IMR-90 (cell line): ENCODE measurements at regions not wholly inside any gene's neighbourhood (a gene's known extent, or its start where the extent isn't known, plus 50 kb on each side); places are given as distances from the start of the nearest gene placed in this dataset.

Experiments used
- ATAC-seq: fragments of 200-7000 bp; cut with Tn5 transposase; 2 replicates; pipeline ENCODE4 v1.9.1; 2020; ENCODE audit warnings: low read depth, mild to moderate bottlenecking, moderate library complexity
- BruUV-seq: library from RNA; stranded (reverse); fragments of 400-500 nt; replicated peaks from 2 replicates; lab custom pipeline; 2021; lab: Mats Ljungman, UMichigan
- CTCF ChIA-PET: fragments of 300-600 bp; formaldehyde crosslinking; extraction: SDS; loops from one replicate; lab custom pipeline; 2021; ENCODE audit warnings: antibody characterized with exemption; lab: Yijun Ruan, JAX
- POLR2A ChIA-PET: fragments of 300-600 bp; sonication (Branson Sonifier 250); formaldehyde crosslinking; loops from one replicate; lab custom pipeline; 2022; ENCODE audit warnings: antibody characterized with exemption; ENCODE audit not compliant: unreplicated experiment; lab: Charles Lee
- DNase-seq: peaks from one replicate; pipeline ENCODE4 v3.0.0; 2013
- H2AFZ ChIP-seq: replicated peaks from 2 replicates; pipeline ENCODE3; 2013; ENCODE audit warnings: low read length, mild to moderate bottlenecking; ENCODE audit not compliant: poor library complexity
- H2AK5ac ChIP-seq: 2 replicates; pipeline ENCODE4 v1.6.1; 2013; ENCODE audit warnings: low read depth, low read length, inconsistent platforms
- H2AK9ac ChIP-seq: replicated peaks from 2 replicates; pipeline ENCODE3; 2013; ENCODE audit warnings: mild to moderate bottlenecking, low read depth, low read length, moderate library complexity; ENCODE audit not compliant: poor library complexity
- H2BK120ac ChIP-seq: 2 replicates; pipeline ENCODE4 v1.6.1; 2013; ENCODE audit warnings: low read depth, low read length, inconsistent platforms
- H2BK15ac ChIP-seq: 3 replicates; pipeline ENCODE4 v1.6.1; 2013; ENCODE audit warnings: low read depth, low read length, inconsistent platforms
- H2BK20ac ChIP-seq: 2 replicates; pipeline ENCODE4 v1.6.1; 2013; ENCODE audit warnings: low read depth, mild to moderate bottlenecking, inconsistent platforms, low read length, moderate library complexity
- H2BK5ac ChIP-seq: 2 replicates; pipeline ENCODE4 v1.6.1; 2013; ENCODE audit warnings: mild to moderate bottlenecking, low read depth, low read length, inconsistent platforms; ENCODE audit not compliant: poor library complexity, severe bottlenecking
- H3K14ac ChIP-seq: replicated peaks from 2 replicates; pipeline ENCODE4 v1.6.1; 2013; ENCODE audit warnings: low read depth, low read length, inconsistent platforms
- H3K18ac ChIP-seq: 2 replicates; pipeline ENCODE4 v1.6.1; 2013; ENCODE audit warnings: low read depth, low read length, control low read depth
- H3K23ac ChIP-seq: 2 replicates; pipeline ENCODE4 v1.6.1; 2013; ENCODE audit warnings: low read depth, low read length, inconsistent platforms
- H3K27ac ChIP-seq: 2 replicates; pipeline ENCODE4 v1.5.1; 2013; ENCODE audit warnings: mild to moderate bottlenecking, control low read depth, low read length; ENCODE audit not compliant: insufficient read depth
- H3K27me3 ChIP-seq: 2 replicates; pipeline ENCODE4 v1.6.1; 2013; ENCODE audit warnings: low read length; ENCODE audit not compliant: control insufficient read depth, insufficient read depth
- H3K36me3 ChIP-seq: 2 replicates; pipeline ENCODE4 v1.6.1; 2013; ENCODE audit warnings: low read length, mixed read lengths; ENCODE audit not compliant: control insufficient read depth, insufficient read depth
- H3K4ac ChIP-seq: 2 replicates; pipeline ENCODE4 v1.6.1; 2013; ENCODE audit warnings: low read depth, low read length, inconsistent platforms
- H3K4me1 ChIP-seq: 2 replicates; pipeline ENCODE4 v1.6.1; 2013; ENCODE audit warnings: low read length, mixed read lengths; ENCODE audit not compliant: control insufficient read depth, insufficient read depth
- H3K4me2 ChIP-seq: 2 replicates; pipeline ENCODE4 v1.6.1; 2013; ENCODE audit warnings: low read depth, mild to moderate bottlenecking, control low read depth, low read length, moderate library complexity
- H3K4me3 ChIP-seq: 2 replicates; pipeline ENCODE4 v1.5.1; 2013; ENCODE audit warnings: low read depth, mild to moderate bottlenecking, control low read depth, low read length, moderate library complexity; ENCODE audit not compliant: insufficient read depth
- H3K56ac ChIP-seq: 2 replicates; pipeline ENCODE4 v1.6.1; 2013; ENCODE audit warnings: low read length, inconsistent platforms; ENCODE audit not compliant: insufficient read depth; ENCODE audit errors: extremely low read depth
- H3K79me1 ChIP-seq, 2 experiments: 2 replicates each; pipeline ENCODE4 v1.6.1; 2013; ENCODE audit warnings: low read length in 2 of 2, inconsistent platforms in 1 of 2, low read depth in 1 of 2
- H3K9ac ChIP-seq: 2 replicates; pipeline ENCODE4 v1.6.1; 2013; ENCODE audit warnings: low read depth, low read length, control low read depth
- H3K9me1 ChIP-seq: 2 replicates; pipeline ENCODE4 v1.6.1; 2013; ENCODE audit warnings: low read length, inconsistent platforms; ENCODE audit not compliant: insufficient read depth
- H3K9me3 ChIP-seq: 2 replicates; pipeline ENCODE4 v1.6.1; 2013; ENCODE audit warnings: low read length; ENCODE audit not compliant: control insufficient read depth, insufficient read depth
- H4K20me1 ChIP-seq: 2 replicates; pipeline ENCODE4 v1.6.1; 2013; ENCODE audit warnings: low read length, inconsistent platforms; ENCODE audit not compliant: insufficient read depth
- H4K5ac ChIP-seq: 2 replicates; pipeline ENCODE4 v1.6.1; 2013; ENCODE audit warnings: mild to moderate bottlenecking, low read depth, low read length, control low read depth
- H4K8ac ChIP-seq, 2 experiments: 2 replicates each; pipeline ENCODE4 v1.6.1; 2013; ENCODE audit warnings: low read depth in 2 of 2, low read length in 2 of 2, control low read depth in 1 of 2, inconsistent platforms in 1 of 2
- H4K91ac ChIP-seq: 2 replicates; pipeline ENCODE4 v1.6.1; 2013; ENCODE audit warnings: low read depth, low read length, inconsistent platforms; ENCODE audit not compliant: insufficient read depth
- BHLHE40 ChIP-seq: fragments of 150-350 bp; IDR thresholded peaks from 2 replicates; pipeline ENCODE4 v1.6.1; 2016; ENCODE audit warnings: mild to moderate bottlenecking, low read depth, low read length
- CEBPB ChIP-seq: IDR thresholded peaks from 2 replicates; pipeline ENCODE4 v1.6.1; 2012; ENCODE audit warnings: low read depth, low read length, improper control_type of control experiment
- MAFK ChIP-seq: IDR thresholded peaks from 2 replicates; pipeline ENCODE4 v1.6.1; 2012; ENCODE audit warnings: low read depth, low read length, improper control_type of control experiment
- MAZ ChIP-seq: IDR thresholded peaks from 2 replicates; pipeline ENCODE4 v1.6.1; 2012; ENCODE audit warnings: low read depth, mild to moderate bottlenecking, low read length, improper control_type of control experiment, moderate library complexity, borderline replicate concordance
- MXI1 ChIP-seq: IDR thresholded peaks from 2 replicates; pipeline ENCODE4 v1.6.1; 2012; ENCODE audit warnings: low read depth, mild to moderate bottlenecking, low read length, moderate library complexity, borderline replicate concordance
- NFE2L2 ChIP-seq: fragments of 150-350 bp; IDR thresholded peaks from 2 replicates; pipeline ENCODE4 v1.6.1; 2016; ENCODE audit warnings: low read depth, mild to moderate bottlenecking, low read length
- POLR2A ChIP-seq: IDR thresholded peaks from 2 replicates; pipeline ENCODE4 v1.6.1; 2012; ENCODE audit warnings: mild to moderate bottlenecking, low read depth, low read length
- RAD21 ChIP-seq: IDR thresholded peaks from 2 replicates; pipeline ENCODE4 v1.6.1; 2012; ENCODE audit warnings: low read length, improper control_type of control experiment
- RCOR1 ChIP-seq: IDR thresholded peaks from 2 replicates; pipeline ENCODE4 v1.6.1; 2012; ENCODE audit warnings: mild to moderate bottlenecking, low read length, improper control_type of control experiment; ENCODE audit not compliant: insufficient replicate concordance
- RFX5 ChIP-seq: IDR thresholded peaks from 2 replicates; pipeline ENCODE4 v1.8.0; 2012; ENCODE audit warnings: low read depth, mild to moderate bottlenecking, low read length, moderate library complexity
- SMC3 ChIP-seq: fragments of 150-350 bp; IDR thresholded peaks from 2 replicates; pipeline ENCODE4 v1.6.1; 2016; ENCODE audit warnings: low read depth, mild to moderate bottlenecking, antibody characterized with exemption, low read length, moderate library complexity
- WGBS, 2 experiments: methylation state at CpG; one replicate each; pipeline versions ENCODE4 v1.1.5 to v1.1.7; 2013; ENCODE audit warnings: missing lambda C conversion rate in 2 of 2; ENCODE audit not compliant: insufficient read length in 1 of 2; ENCODE audit errors: extremely low coverage in 2 of 2; 5-methylcytosine and 5-hydroxymethylcytosine counted together
- dilution Hi-C: fragments of 300-500 bp; cut with HindIII; formaldehyde crosslinking; loops from one replicate; pipeline ENCODE4 v1.14.3; 2018; ENCODE audit warnings: low sequenced_read_pairs; ENCODE audit not compliant: unreplicated experiment
- in situ Hi-C: fragments of 300-500 bp; cut with MboI; formaldehyde crosslinking; loops from 3 replicates; pipeline ENCODE4 v1.14.3; 2019; ENCODE audit warnings: low sequenced_read_pairs, inconsistent platforms, mixed read lengths
- intact Hi-C: fragments of 100-400 bp; cut with micrococcal nuclease; formaldehyde crosslinking; loops from 2 replicates; pipeline ENCODE4 v1.10.0; 2022
- TF ChIP-seq, protein P1 (sequence below): fragments of 150-350 bp; IDR thresholded peaks from 2 replicates; pipeline ENCODE4 v1.6.1; 2016; ENCODE audit warnings: low read depth, mild to moderate bottlenecking, low read length, moderate library complexity, borderline replicate concordance
- TF ChIP-seq, protein P2 (sequence below): fragments of 150-350 bp; IDR thresholded peaks from 2 replicates; pipeline ENCODE4 v1.6.1; 2017; ENCODE audit warnings: mild to moderate bottlenecking, antibody characterized with exemption, low read length, low read depth
- TF ChIP-seq, protein P3 (sequence below): conservative IDR thresholded peaks from 2 replicates; pipeline ENCODE4 v1.5.1; 2012; ENCODE audit warnings: mild to moderate bottlenecking, low read depth, low read length, improper control_type of control experiment

DNA sequence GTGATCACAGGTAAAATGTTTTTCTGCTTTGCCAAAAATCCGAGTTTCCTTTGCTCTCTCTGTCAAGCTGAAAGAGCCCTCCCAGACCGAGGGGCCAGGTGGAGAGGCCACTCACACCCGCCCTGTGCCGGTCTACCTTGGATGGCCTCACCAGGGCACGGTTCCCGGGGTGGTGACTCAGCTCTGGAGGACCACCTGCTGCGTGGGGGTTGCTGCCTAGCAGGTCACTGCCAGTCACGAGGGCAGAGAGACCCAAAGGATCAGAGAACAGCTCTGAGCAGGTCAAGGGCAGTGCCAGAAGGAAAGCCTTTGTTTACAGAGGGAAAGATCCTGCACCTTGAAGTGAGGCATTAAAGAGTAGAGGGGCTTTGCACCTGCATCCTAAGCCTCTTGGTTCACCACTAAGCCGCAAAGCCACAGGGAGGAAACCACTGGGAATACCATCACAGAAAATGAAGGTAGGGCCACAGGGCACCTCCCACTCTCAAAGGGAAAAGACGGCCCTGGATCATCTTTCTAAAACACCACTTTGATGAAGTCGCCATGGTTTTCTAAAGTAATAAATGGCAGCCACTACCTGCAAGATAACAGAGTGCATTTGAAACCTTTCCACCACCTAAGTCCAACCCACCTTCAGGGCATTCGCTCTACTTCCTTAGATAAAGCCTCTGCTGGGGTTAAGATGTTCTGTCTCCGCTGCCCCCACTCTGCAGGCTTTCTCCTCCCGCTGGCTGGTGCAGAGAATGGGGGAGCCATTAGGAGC is 160.3 kb upstream of the KLF14 start:
- H4K8ac ChIP-seq = peak overlapping the region in 1 of 2 experiments; percentile 37; a peak in 3 of 4 replicates
- H3K27me3 ChIP-seq = no peaks in the 10 kb centered on the region
- H4K5ac ChIP-seq = peak overlapping the region; percentile 17
- no TSS peak for BruUV-seq
- no peak overlapping the region for H2BK15ac ChIP-seq
- peaks cover 94% of the 10 kb centered on the region for H4K20me1 ChIP-seq
- H3K56ac ChIP-seq = no peak overlapping the region
- peak overlapping the region; percentile 51; the same call in 1 of the 2 replicates for H3K18ac ChIP-seq
- H2BK20ac ChIP-seq = peak overlapping the region; percentile 50
- peaks cover 4 to 32% of the 10 kb centered on the region in 2 experiments; a peak in 3 of 4 replicates for H3K79me1 ChIP-seq
- H3K4me2 ChIP-seq = peak overlapping the region; percentile 50; the same call in 1 of the 2 replicates
- H3K9ac ChIP-seq = peak overlapping the region; percentile 16
- H3K4me1 ChIP-seq = peaks cover 48% of the 10 kb centered on the region
- H4K91ac ChIP-seq = peak overlapping the region; percentile 66
- ChIA-PET POLR2A (no interaction called here), CTCF (no interaction called here)
- peak overlapping the region; percentile 12; the same call in 1 of the 2 replicates for H2BK120ac ChIP-seq
- ATAC-seq (0 out of 2 replicates have a peak, but pooled peaks have one; percentile 4), DNase-seq (peak; percentile 78)
- H3K9me3 ChIP-seq = no peaks in the 10 kb centered on the region
- dilution Hi-C loops (no loop called here), intact Hi-C loops (no loop called here), in situ Hi-C loops (no loop called here)
- H3K9me1 ChIP-seq = peaks cover 12% of the 10 kb centered on the region
- H2BK5ac ChIP-seq = peak overlapping the region; percentile 85
- H2AK5ac ChIP-seq = peak overlapping the region; percentile 40; the same call in 1 of the 2 replicates
- H3K4me3 ChIP-seq = no peak overlapping the region
- H3K14ac ChIP-seq = peak overlapping the region; percentile 90; the same call in 1 of the 2 replicates
- peak overlapping the region; percentile 78 for H3K4ac ChIP-seq
- H3K27ac ChIP-seq = peak overlapping the region; percentile 72
- WGBS, 2 experiments = 41% methylated on average over 3 of the region's 14 CpGs; no CpG with 5 or more reads in 1 of the 2 experiments
- H2AFZ ChIP-seq = no peak overlapping the region
- peaks cover 60% of the 10 kb centered on the region for H3K36me3 ChIP-seq
- peak overlapping the region; percentile 14 for H3K23ac ChIP-seq
- H2AK9ac ChIP-seq = peak overlapping the region; percentile 73
- TF ChIP-seq, protein P1, sequence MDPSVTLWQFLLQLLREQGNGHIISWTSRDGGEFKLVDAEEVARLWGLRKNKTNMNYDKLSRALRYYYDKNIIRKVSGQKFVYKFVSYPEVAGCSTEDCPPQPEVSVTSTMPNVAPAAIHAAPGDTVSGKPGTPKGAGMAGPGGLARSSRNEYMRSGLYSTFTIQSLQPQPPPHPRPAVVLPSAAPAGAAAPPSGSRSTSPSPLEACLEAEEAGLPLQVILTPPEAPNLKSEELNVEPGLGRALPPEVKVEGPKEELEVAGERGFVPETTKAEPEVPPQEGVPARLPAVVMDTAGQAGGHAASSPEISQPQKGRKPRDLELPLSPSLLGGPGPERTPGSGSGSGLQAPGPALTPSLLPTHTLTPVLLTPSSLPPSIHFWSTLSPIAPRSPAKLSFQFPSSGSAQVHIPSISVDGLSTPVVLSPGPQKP = no peak
- TF ChIP-seq, protein P2, sequence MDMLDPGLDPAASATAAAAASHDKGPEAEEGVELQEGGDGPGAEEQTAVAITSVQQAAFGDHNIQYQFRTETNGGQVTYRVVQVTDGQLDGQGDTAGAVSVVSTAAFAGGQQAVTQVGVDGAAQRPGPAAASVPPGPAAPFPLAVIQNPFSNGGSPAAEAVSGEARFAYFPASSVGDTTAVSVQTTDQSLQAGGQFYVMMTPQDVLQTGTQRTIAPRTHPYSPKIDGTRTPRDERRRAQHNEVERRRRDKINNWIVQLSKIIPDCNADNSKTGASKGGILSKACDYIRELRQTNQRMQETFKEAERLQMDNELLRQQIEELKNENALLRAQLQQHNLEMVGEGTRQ = peak; percentile 79
- TF ChIP-seq BHLHE40 = peak; percentile 68; the same call in 1 of the 2 replicates
- TF ChIP-seq RCOR1 = peak; percentile 65
- TF ChIP-seq POLR2A = no peak
- peak; percentile 67; the same call in 1 of the 2 replicates for TF ChIP-seq NFE2L2
- no peak for TF ChIP-seq RFX5
- no peak for TF ChIP-seq SMC3
- no peak; the same call in 1 of the 2 replicates for TF ChIP-seq CEBPB
- no peak for TF ChIP-seq MXI1
- no peak for TF ChIP-seq RAD21
- TF ChIP-seq MAFK = no peak
- TF ChIP-seq MAZ = no peak; the same call in 1 of the 2 replicates
- TF ChIP-seq, protein P3, sequence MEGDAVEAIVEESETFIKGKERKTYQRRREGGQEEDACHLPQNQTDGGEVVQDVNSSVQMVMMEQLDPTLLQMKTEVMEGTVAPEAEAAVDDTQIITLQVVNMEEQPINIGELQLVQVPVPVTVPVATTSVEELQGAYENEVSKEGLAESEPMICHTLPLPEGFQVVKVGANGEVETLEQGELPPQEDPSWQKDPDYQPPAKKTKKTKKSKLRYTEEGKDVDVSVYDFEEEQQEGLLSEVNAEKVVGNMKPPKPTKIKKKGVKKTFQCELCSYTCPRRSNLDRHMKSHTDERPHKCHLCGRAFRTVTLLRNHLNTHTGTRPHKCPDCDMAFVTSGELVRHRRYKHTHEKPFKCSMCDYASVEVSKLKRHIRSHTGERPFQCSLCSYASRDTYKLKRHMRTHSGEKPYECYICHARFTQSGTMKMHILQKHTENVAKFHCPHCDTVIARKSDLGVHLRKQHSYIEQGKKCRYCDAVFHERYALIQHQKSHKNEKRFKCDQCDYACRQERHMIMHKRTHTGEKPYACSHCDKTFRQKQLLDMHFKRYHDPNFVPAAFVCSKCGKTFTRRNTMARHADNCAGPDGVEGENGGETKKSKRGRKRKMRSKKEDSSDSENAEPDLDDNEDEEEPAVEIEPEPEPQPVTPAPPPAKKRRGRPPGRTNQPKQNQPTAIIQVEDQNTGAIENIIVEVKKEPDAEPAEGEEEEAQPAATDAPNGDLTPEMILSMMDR = no peak
